Trophoblast cell (in vitro differentiated cells and primary cell): ENCODE measurements at regions not wholly inside any gene's neighbourhood (a gene's known extent, or its start where the extent isn't known, plus 50 kb on each side); places are given as distances from the start of the nearest gene placed in this dataset.

Experiments
- DNase-seq, 2 donors: peaks; one replicate each; pipeline ENCODE4 v3.0.0-alpha.2; 2016
- H2AFZ ChIP-seq: 2 replicates; pipeline ENCODE4 v1.6.1; 2013; ENCODE audit warnings: low read length, moderate library complexity, mild to moderate bottlenecking; ENCODE audit not compliant: insufficient read depth, poor library complexity
- H2AK5ac ChIP-seq: 2 replicates; pipeline ENCODE4 v1.6.1; 2013; ENCODE audit warnings: mild to moderate bottlenecking, low read length
- H2BK120ac ChIP-seq: 2 replicates; pipeline ENCODE4 v1.6.1; 2013; ENCODE audit warnings: low read length, mild to moderate bottlenecking, moderate library complexity; ENCODE audit not compliant: insufficient read depth, poor library complexity
- H2BK12ac ChIP-seq: 2 replicates; pipeline ENCODE4 v1.6.1; 2013; ENCODE audit warnings: mild to moderate bottlenecking, low read length, moderate library complexity
- H2BK5ac ChIP-seq: 2 replicates; pipeline ENCODE4 v1.6.1; 2013; ENCODE audit warnings: low read length, low read depth, moderate library complexity, mild to moderate bottlenecking; ENCODE audit not compliant: poor library complexity
- H3K14ac ChIP-seq: 2 replicates; pipeline ENCODE4 v1.6.1; 2013; ENCODE audit warnings: mild to moderate bottlenecking, low read length
- H3K18ac ChIP-seq: 2 replicates; pipeline ENCODE4 v1.6.1; 2013; ENCODE audit warnings: mild to moderate bottlenecking, low read length
- H3K23ac ChIP-seq: 2 replicates; pipeline ENCODE4 v1.6.1; 2013; ENCODE audit warnings: low read length
- H3K27ac ChIP-seq: 2 replicates; pipeline ENCODE4 v1.5.1; 2013; ENCODE audit warnings: low read depth, mild to moderate bottlenecking, inconsistent platforms, low read length, moderate library complexity
- H3K27me3 ChIP-seq: 2 replicates; pipeline ENCODE4 v1.6.1; 2013; ENCODE audit warnings: inconsistent platforms, mild to moderate bottlenecking, low read length, moderate library complexity; ENCODE audit not compliant: insufficient read depth
- H3K36me3 ChIP-seq, 2 experiments: 1 replicate in 1 of 2; 2 replicates in 1 of 2; pipeline ENCODE4 v1.6.1; 2013; ENCODE audit warnings: low read length in 2 of 2, mild to moderate bottlenecking in 2 of 2, moderate library complexity in 1 of 2; ENCODE audit not compliant: insufficient read depth in 2 of 2, control insufficient read depth in 1 of 2
- H3K4ac ChIP-seq: 2 replicates; pipeline ENCODE4 v1.6.1; 2013; ENCODE audit warnings: low read depth, mild to moderate bottlenecking, low read length, moderate library complexity
- H3K4me1 ChIP-seq, 2 experiments: 1 replicate in 1 of 2; 2 replicates in 1 of 2; pipeline ENCODE4 v1.6.1; 2013; ENCODE audit warnings: low read length in 2 of 2, mild to moderate bottlenecking in 2 of 2, moderate library complexity in 1 of 2; ENCODE audit not compliant: insufficient read depth in 2 of 2, control insufficient read depth in 1 of 2
- H3K4me2 ChIP-seq: 2 replicates; pipeline ENCODE4 v1.6.1; 2013; ENCODE audit warnings: inconsistent platforms, mild to moderate bottlenecking, low read length, moderate library complexity
- H3K4me3 ChIP-seq: 2 replicates; pipeline ENCODE4 v1.5.1; 2013; ENCODE audit warnings: mild to moderate bottlenecking, low read depth, low read length, inconsistent platforms
- H3K79me1 ChIP-seq: one replicate; pipeline ENCODE4 v1.6.1; 2013; ENCODE audit warnings: low read length
- H3K79me2 ChIP-seq: 2 replicates; pipeline ENCODE4 v1.6.1; 2013; ENCODE audit warnings: low read length, mild to moderate bottlenecking; ENCODE audit not compliant: control insufficient read depth, insufficient read depth, poor library complexity
- H3K9ac ChIP-seq: 2 replicates; pipeline ENCODE4 v1.6.1; 2013; ENCODE audit warnings: mild to moderate bottlenecking, low read length
- H3K9me3 ChIP-seq: 2 replicates; pipeline ENCODE4 v1.6.1; 2013; ENCODE audit warnings: low read depth, mild to moderate bottlenecking, control low read depth, inconsistent platforms, low read length; ENCODE audit not compliant: insufficient read depth
- H4K12ac ChIP-seq: 2 replicates; pipeline ENCODE4 v1.6.1; 2013; ENCODE audit warnings: low read depth, mild to moderate bottlenecking, low read length, moderate library complexity
- H4K8ac ChIP-seq: 2 replicates; pipeline ENCODE4 v1.6.1; 2013; ENCODE audit warnings: low read depth, mild to moderate bottlenecking, low read length, moderate library complexity
- H4K91ac ChIP-seq: one replicate; pipeline ENCODE4 v1.6.1; 2013; ENCODE audit warnings: low read depth, mild to moderate bottlenecking, low read length, moderate library complexity
- whole genome bisulfite sequencing: extraction: QIAGEN DNeasy Blood & Tissue Kit; methylation state at CpG from one replicate; pipeline ENCODE4 v1.1.7; 2013; ENCODE audit warnings: missing lambda C conversion rate; ENCODE audit not compliant: insufficient read length, insufficient coverage; ENCODE audit errors: extremely low coverage; 5-methylcytosine and 5-hydroxymethylcytosine counted together

GRCh38 chr6:121855521-121855920 lies 420.1 kb downstream of the GJA1 start:
- H3K14ac ChIP-seq, result no peak overlapping the region
- H3K18ac ChIP-seq, result no peak overlapping the region
- no peak overlapping the region for H4K8ac ChIP-seq
- no peaks in the 10 kb centered on the region for H3K79me2 ChIP-seq
- H3K79me1 ChIP-seq, result peaks cover 1% of the 10 kb centered on the region
- DNase-seq, result no peak
- no peak overlapping the region for H4K12ac ChIP-seq
- H3K4me3 ChIP-seq, result no peak overlapping the region
- H3K4me1 ChIP-seq, result peaks cover 0 to 7% of the 10 kb centered on the region in 2 experiments
- no peak overlapping the region for H4K91ac ChIP-seq
- H3K9ac ChIP-seq, result no peak overlapping the region
- H2BK120ac ChIP-seq, result no peak overlapping the region
- no peaks in the 10 kb centered on the region for H3K27me3 ChIP-seq
- H3K4me2 ChIP-seq, result no peak overlapping the region
- no peaks in the 10 kb centered on the region for H3K9me3 ChIP-seq
- no peak overlapping the region for H2AFZ ChIP-seq
- H3K27ac ChIP-seq, result no peak overlapping the region
- no CpG with 5 or more reads among the region's 4 CpGs for WGBS
- H3K36me3 ChIP-seq, result no peaks in the 10 kb centered on the region
- H2BK5ac ChIP-seq, result peak overlapping the region; percentile 49
- no peak overlapping the region for H3K23ac ChIP-seq
- H3K4ac ChIP-seq, result no peak overlapping the region
- no peak overlapping the region for H2AK5ac ChIP-seq
- no peak overlapping the region for H2BK12ac ChIP-seq

- H3K14ac ChIP-seq, result no peak overlapping the region
- no peak overlapping the region for H3K9ac ChIP-seq
- H3K4me3 ChIP-seq, result no peak overlapping the region
- H3K27ac ChIP-seq, result no peak overlapping the region
- DNase-seq, result peak in 1 of 2 donors; percentile 13
- H4K12ac ChIP-seq, result no peak overlapping the region
- H3K27me3 ChIP-seq, result no peaks in the 10 kb centered on the region
- no peaks in the 10 kb centered on the region for H3K79me2 ChIP-seq
- no peak overlapping the region for H2AFZ ChIP-seq
- no peak overlapping the region for H3K4me2 ChIP-seq
- peaks cover 0 to 7% of the 10 kb centered on the region in 2 experiments for H3K4me1 ChIP-seq
- no peaks in the 10 kb centered on the region for H3K9me3 ChIP-seq
- H4K91ac ChIP-seq, result no peak overlapping the region
- no peak overlapping the region for H2BK12ac ChIP-seq
- no peak overlapping the region for H2BK120ac ChIP-seq
- no peak overlapping the region for H2BK5ac ChIP-seq
- no peak overlapping the region for H3K4ac ChIP-seq
- no CpG with 5 or more reads among the region's 2 CpGs for WGBS
- no peak overlapping the region for H3K23ac ChIP-seq
- no peaks in the 10 kb centered on the region for H3K79me1 ChIP-seq
- no peak overlapping the region for H2AK5ac ChIP-seq
- H4K8ac ChIP-seq, result no peak overlapping the region
- H3K18ac ChIP-seq, result no peak overlapping the region
- H3K36me3 ChIP-seq, result no peaks in the 10 kb centered on the region
Observed at GRCh38 chr6:121856296-121856695, 420.9 kb downstream of the GJA1 start.

DNA sequence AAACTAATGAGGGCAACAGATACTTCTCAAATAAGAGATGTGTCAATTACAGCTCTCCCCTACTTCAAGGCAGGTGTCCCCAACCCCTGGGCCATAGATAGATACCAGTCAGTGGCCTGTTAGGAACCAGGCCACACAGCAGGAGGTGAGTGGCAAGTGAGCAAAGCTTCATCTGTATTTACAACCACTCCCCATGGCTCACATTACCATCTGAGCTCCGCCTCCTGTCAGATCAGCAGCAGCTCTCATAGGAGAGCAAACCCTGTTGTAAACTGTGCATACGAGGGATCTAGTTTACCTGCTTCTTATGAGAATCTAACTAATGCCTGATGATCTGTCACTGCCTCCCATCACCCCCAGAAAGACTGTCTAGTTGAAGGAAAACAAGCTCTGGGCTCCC lies 422.1 kb downstream of the GJA1 start:
- no peak overlapping the region for H4K12ac ChIP-seq
- H3K4me3 ChIP-seq, result no peak overlapping the region
- H2BK120ac ChIP-seq, result peak overlapping the region; percentile 31
- no peak for DNase-seq
- H3K27me3 ChIP-seq, result no peaks in the 10 kb centered on the region
- H3K79me2 ChIP-seq, result no peaks in the 10 kb centered on the region
- H3K18ac ChIP-seq, result no peak overlapping the region
- H3K79me1 ChIP-seq, result no peaks in the 10 kb centered on the region
- no peak overlapping the region for H3K23ac ChIP-seq
- H3K36me3 ChIP-seq, result no peaks in the 10 kb centered on the region
- H3K9me3 ChIP-seq, result no peaks in the 10 kb centered on the region
- no peak overlapping the region for H3K14ac ChIP-seq
- H2AK5ac ChIP-seq, result no peak overlapping the region
- no peak overlapping the region for H2AFZ ChIP-seq
- H2BK12ac ChIP-seq, result peak overlapping the region; percentile 6
- no peak overlapping the region for H4K91ac ChIP-seq
- H3K4me1 ChIP-seq, result peaks cover 0 to 5% of the 10 kb centered on the region in 2 experiments
- no peak overlapping the region for H3K27ac ChIP-seq
- no peak overlapping the region for H2BK5ac ChIP-seq
- no peak overlapping the region for H3K4me2 ChIP-seq
- H4K8ac ChIP-seq, result no peak overlapping the region
- no peak overlapping the region for H3K4ac ChIP-seq
- H3K9ac ChIP-seq, result no peak overlapping the region
- no CpG with 5 or more reads among the region's 2 CpGs for WGBS

DNA sequence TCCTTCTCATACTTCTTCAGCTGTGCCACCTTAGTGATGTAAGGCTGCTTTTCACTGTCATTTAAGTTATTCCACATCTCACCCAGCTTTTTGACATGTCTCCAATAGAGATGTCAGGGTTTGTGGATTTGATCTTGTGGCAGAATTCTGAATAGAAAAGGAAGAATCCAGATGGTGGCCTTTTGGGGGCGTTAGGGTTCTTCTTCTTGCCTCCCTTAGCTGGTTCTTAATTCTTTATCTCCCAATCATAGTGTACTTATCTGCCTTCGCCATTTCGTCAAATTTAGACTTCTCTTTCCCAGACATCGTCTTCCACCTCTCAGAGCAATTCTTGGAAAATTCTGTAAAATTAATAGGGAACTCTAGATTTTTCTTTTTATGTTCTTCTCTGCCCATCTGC lies 422.9 kb downstream of the GJA1 start:
- no peaks in the 10 kb centered on the region for H3K79me2 ChIP-seq
- H4K8ac ChIP-seq, result no peak overlapping the region
- H2AFZ ChIP-seq, result no peak overlapping the region
- H3K4me1 ChIP-seq, result peaks cover 0 to 5% of the 10 kb centered on the region in 2 experiments
- no peaks in the 10 kb centered on the region for H3K79me1 ChIP-seq
- no CpG with 5 or more reads among the region's 4 CpGs for WGBS
- H4K12ac ChIP-seq, result no peak overlapping the region
- no peak overlapping the region for H2BK120ac ChIP-seq
- DNase-seq, result no peak
- no peak overlapping the region for H3K4me3 ChIP-seq
- no peak overlapping the region for H2BK12ac ChIP-seq
- no peaks in the 10 kb centered on the region for H3K36me3 ChIP-seq
- no peaks in the 10 kb centered on the region for H3K27me3 ChIP-seq
- H3K18ac ChIP-seq, result no peak overlapping the region
- H3K4ac ChIP-seq, result no peak overlapping the region
- H2BK5ac ChIP-seq, result no peak overlapping the region
- no peak overlapping the region for H3K9ac ChIP-seq
- H3K23ac ChIP-seq, result no peak overlapping the region
- no peak overlapping the region for H3K27ac ChIP-seq
- H3K14ac ChIP-seq, result no peak overlapping the region
- H3K4me2 ChIP-seq, result no peak overlapping the region
- no peak overlapping the region for H4K91ac ChIP-seq
- no peaks in the 10 kb centered on the region for H3K9me3 ChIP-seq
- no peak overlapping the region for H2AK5ac ChIP-seq
